IPS-NIHi7 (cell line): ENCODE measurements at regions not wholly inside any gene's neighbourhood (a gene's known extent, or its start where the extent isn't known, plus 50 kb on each side); places are given as distances from the start of the nearest gene placed in this dataset.

Source experiments
- DNase-seq: peaks from one replicate; pipeline ENCODE4 v3.0.0; 2012; ENCODE audit warnings: mixed read lengths; ENCODE audit errors: extremely low spot score

DNA sequence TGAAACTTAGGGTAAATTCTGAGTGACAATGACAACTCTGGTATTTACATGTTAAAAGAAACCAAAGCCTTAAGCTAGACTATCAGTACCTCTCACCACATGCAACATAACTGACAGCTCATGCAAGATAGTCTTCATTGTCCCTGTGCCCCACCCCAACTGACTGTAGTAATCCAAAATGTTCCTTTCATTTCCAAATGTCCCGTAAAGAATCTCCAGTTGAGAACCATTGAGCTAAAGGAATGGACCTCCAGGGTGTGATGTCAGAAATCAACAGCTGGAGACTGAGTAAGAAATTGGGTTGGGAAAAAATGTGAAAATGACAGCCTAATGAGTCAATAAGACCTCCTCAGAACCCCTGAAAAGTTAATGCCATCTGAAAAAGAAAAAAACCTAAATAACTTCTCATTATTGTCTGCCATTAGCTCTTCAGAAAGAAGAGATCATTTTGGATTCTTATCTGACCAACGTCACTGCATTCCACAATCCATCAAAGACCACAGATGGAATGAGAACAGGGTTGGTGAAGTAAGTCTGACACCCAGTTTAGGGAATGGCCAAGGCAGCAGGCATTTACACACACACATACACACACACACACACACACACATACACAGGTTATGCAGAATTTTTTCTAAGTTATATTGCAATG lies 51.7 kb upstream of the ACVR2A start:
- no peak for DNase-seq

DNA sequence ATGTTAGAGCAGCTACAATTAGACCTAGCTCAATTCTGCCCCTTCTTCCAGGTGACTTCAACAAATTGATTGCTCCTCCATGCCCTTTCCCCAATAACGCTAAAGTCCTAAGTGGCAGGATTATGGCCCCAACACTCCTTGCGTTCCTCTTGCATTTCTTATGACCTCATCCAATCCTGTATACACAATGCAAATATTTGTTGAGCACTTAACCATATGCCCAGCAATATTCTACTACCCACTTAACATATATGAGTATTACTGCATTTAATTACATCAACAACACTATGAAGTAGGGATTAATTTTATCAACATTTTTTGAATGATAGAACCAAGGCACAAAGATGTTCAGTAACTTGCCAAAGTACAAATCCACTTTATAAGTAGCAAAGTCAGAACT lies 54.2 kb upstream of the ACVR2A start:
- DNase-seq = no peak

DNA sequence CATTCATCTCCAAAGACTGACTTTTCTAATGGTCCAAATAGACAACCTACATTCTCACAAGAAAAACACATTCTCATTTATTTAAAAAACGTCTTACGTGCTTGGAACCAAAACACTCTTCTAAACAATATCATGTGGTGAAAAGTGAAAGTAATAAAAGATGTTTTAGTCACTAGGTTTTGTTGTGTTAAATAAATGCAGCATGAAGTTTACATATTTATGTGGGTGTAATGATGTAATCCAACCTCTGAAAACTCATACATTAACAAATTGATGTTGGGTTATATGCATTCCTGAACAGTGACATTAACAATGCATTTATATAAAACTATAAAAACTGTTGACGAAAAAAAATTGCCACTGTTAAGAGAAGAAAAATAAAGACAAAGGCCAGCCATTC lies 55.1 kb upstream of the ACVR2A start:
- DNase-seq = no peak

DNA sequence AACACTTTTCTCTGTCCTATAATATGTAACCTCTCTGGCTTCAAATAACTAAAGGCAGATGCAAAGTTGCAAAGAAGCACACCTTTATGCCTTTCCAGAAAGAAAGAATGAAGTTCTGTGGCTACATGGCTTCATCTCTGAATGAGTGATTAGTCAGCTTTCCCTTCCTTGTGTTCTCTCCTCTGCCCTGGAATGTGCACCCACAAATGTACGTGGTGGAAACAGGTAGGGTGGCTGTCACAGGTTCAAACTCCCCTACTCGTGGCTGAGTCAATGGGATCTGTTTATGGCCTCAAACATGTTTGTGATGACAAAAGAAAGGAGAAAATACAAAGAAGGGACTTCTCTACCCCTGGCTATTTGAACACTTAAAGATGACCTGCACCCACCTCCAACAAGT lies 55.5 kb upstream of the ACVR2A start:
- no peak for DNase-seq

DNA sequence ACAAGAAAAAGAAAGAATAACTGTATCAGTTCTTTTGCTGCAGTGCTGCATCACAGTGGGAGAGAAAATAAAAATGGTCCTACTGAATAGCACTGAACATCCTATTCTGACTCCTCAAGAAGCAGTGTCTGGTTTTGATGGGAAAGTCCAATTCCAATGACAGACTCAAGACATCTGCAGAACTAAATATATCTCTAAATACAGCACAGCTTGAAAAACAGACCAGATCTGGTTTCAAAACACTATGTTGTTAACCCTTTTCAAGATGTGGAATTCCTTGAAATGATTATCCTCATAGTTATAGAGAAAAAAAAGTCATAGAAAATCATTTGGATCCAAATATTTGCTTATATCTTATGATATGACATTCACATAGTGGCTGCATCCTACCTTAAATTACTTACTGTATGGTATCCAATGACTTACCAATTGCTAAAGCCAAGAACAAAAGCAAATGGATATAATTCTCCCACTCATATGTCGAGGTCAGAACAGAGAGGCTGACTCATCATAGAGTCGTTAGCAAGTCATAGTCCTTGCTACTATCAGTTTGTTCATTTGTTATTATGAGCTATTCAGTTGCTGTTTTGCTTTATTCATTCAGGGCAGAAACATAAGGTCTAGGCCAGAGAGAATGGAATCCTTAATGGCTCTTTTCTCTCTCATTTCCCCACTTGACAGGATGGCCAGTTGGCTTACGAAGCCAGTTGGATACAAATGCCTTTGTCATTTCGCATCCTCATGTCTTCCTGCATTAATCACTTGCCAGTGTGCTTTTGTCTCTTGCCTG lies 62.5 kb upstream of the ACVR2A start:
- DNase-seq = no peak

DNA sequence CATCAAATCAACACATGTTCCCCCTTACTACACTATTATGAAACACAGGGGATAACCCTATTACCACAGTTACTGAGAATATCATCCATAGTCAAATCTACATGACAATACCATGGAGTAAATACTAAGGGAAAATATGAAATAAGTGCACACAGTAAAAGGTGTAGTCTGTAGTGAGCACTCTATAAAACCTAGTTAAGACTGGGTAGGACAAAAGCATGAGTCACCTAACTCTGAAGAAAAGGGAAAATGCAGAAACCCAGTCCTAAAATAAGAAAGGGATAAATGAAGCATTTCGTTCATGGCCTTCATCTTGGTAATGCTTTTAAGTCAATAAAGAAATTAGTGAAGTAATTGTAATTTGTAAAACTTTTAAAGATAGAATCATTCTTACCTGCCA lies 65.4 kb upstream of the ACVR2A start:
- no peak for DNase-seq

DNA sequence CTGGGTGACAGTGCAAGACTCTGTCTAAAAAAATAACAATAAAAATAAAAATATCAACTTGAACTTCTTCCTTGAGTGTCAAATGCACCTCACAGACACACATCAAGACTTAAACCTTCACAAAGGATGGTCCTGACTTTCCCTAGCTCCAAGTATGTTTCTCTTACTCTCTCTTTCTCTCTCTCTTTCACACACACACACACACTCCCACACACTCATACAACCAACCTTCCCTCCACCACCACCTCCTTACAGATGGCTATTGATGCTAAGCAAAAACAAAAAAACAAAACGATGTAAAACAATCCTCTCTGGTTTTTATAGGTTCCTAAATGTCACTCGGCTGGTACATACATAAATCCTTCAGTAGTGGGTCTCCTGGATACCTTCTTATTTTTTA lies 67.4 kb upstream of the ACVR2A start:
- DNase-seq = no peak

DNA sequence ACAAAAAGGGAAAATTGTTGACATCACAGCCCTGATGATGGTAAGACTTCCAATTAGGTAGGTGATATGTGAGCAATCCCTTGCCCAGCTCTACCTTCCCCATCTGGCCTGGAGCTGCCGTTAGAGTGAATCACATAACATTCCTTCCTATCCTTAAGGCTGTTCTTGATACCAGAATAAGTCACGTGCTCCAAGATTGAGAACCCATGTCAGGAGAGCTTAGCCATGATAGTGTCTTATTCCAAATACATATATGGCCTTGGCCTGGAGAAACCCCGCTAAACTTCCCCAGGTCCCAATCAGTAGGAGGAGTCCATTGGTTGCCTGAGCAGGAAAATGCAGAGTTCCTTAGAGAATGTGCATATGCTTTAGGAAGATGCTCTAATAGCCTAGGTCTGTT lies 70.0 kb upstream of the ACVR2A start:
- no peak for DNase-seq

DNA sequence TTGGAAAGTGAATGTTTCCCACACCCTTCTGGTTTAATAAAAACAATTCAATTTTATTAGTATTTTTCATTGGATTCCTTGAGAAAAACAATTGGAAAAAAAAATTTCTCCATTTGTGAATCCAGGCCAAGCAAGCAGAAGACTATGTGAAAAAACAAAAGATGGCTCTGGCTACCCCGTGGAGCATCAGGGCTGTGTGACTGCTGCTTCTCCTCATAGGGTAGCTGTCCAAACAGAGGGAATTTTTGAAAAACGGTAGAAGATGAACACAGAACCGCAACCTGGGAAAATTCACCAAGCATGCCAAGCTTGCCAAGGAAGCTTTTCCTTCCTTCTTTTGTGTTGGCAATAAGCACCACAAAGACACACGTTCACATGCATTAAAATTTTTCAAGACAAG lies 71.3 kb upstream of the ACVR2A start:
- no peak for DNase-seq

DNA sequence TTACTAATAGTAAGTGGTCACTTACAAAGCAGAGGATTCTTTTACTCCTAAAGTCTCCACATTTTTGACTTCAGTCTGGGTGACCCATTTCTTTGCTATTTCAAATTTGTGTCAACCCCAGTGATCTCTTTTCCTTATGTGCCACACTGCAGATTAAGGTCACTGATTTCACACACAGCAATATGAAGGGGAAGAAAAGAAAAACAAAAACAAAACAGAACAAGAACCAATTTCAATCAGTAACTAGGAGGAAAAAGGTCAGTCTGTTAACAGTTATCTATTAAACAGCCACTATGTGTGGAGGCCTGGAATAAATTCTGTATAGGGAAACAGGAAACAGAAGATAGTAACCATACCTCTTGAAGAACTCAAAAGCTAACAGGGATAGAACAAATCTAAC lies 72.0 kb upstream of the ACVR2A start:
- DNase-seq = no peak

DNA sequence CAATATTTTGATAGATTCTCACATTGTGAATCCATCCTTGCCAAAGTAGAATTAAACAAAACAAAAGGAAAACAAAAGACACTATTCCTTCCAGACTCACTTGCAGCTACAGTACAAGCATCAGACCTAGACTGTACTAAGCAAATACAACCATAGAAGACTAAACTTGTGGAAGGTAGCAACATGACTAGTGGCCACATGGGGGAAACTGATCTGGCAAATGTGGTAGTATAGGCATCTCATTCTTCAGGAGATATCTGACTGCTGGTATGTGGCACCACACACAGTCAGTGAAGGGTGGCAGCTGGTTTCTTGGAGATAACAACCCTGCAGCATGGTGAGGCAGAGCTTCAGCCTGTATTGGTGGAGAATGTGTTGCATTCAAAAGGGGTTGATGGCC lies 81.0 kb upstream of the ACVR2A start:
- DNase-seq = no peak

DNA sequence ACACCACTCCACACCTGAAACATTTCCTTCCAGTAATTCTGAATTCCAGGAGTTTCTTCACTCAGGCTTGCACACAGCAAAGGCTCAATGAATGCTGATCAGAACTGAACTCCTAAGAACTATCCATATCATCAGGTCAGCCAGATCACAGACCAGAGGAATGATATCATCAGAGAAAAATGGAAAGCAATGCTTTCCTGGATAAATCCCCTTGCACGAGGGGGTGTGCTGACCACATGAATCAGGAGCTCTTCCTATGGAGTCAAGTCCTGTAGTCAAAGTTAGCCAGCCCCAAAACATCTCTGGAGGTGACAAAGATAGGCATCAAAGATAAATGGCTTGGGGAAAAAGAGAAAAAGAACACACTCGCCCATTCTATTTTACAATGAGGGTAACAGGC lies 83.8 kb upstream of the ACVR2A start:
- DNase-seq = no peak

DNA sequence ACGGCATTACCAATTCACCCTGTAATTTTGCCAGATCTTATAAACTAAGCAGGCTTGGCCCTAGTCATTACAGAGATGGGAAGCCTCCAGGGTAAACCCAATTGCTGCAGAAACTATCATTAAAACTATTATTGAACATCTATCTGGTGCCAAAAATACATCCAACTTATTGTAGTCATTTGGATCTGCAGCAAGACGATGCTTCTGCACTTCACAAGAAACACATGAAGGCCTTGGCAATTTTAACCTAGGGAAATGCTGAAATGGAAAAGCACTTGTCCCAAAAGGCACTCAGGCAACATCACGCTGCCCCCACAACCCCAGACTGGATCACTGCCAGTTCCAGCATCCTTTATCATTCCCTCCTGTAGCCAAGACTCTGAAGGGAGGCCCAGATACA lies 85.3 kb upstream of the ACVR2A start:
- no peak for DNase-seq

DNA sequence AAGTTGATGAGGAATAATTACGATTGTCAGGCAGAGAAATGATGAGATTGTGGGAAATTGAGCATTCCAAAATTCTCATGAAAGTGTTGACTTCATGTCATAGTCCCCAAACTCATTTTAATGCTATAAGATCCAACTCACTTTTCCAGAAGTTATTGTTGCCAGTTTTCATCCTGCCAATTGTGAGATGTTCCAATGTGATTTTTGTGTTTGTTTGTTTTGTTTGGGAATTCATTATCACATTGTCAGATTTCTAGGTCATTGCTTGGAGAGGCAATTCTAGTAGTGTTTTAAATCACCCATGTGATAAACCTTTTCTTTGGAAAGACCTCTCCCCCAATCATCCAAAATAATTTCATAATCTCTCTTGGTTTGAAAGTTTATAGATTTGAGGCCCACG lies 86.0 kb upstream of the ACVR2A start:
- DNase-seq = no peak

DNA sequence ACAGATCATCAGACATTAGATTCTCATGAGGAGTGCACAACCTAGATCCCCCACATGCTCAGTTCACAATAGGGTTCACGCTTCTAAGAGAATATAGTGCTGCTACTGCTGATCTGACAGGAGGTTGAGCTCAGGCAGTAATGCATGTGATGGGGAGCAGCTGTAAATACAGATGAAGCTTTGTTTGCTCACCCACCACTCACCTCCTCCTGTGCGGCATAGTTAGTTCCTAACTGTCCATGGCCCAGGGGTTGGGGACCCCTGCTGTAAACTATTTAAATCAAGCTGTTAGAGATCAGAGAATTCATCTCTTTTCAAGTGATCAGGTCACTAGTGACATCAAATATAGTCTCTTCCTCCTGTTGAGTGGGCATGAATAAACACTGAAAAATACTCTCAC lies 88.8 kb upstream of the ACVR2A start:
- no peak for DNase-seq

DNA sequence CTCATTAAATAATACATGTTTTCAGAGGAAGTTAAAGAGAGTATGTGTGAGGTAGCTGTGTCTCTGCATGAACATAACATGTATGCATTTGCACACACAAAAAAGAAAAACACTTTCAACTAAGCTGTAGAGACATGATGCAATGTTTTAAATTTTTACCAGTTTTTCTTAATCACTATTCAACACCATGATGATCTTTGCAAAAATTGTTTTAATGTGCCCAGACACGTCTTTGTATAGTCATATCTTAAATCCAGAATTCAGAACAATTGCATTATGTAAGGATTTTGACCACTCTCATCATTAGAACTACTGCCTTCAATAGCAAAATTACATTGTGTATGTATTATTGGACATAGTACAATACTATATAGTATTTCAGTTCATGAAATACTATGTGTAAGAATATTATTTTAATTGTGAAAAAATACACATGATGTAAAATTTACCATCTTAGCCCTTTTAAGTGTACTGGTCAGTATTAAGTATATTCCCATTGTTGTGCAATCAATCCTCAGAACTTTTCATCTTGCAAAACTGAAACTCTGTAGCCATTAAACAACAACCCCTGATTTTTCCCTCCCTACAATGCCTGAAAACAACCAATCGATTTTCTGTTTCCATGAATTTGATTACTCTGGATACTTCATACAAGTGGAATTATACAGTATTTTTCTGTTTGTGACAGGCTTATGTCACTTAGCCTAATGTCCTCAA lies 104.5 kb upstream of the ACVR2A start:
- no peak for DNase-seq

DNA sequence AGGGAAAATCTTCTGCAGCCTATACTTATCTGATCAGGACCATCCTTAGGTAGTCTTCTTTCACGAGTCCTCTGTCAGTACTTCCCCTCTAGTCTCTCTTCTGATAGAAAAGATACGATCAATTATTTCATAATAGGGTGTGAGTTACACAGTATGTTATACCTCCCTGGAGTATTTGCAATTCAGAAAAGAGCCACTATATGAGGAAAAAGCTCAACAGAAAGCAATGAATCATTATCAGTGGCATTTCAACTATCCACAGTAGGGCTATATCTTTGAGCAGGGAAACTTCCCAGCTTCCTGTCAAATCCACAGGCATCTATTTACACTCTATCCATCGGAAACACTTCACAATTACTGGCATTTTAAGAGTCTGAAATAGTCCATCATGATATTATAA lies 105.3 kb upstream of the ACVR2A start:
- no peak for DNase-seq

DNA sequence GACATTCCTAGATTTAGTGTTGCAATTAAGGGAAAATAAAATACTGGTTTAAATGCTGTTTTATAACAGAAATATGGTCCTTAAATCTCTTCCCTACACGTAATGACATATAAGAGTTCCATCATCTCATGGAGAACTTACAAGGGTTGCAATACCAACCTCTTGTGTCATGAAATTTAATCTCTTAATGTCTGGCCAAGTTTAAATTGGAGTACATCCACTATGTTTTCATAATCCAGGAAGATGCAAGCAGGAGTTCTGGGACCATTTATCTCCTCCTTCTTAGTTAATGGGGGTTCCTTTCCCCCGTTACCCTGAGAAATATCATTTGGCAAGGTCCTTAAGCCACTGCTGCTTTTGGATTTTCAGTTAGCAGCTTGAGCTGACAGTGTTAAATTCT lies 126.0 kb upstream of the ACVR2A start:
- DNase-seq = no peak

DNA sequence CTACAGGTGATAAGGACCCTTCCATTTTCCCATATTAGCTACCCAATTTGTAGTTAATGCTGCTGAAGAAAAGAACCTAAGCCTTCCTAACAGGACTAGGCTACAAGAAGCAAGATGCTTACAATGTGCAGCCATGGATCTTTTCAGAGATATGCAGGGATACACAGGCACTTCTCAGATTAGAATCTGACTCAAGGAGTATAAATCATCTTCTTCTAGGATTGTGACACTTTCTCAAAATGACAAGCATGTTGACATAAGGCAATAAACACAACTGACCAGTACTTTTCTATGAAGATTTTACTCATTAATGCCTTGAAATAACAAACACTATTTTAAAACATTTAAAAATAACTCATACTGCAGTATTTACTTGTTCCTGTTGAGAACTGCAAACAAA lies 127.9 kb upstream of the ACVR2A start:
- no peak for DNase-seq

DNA sequence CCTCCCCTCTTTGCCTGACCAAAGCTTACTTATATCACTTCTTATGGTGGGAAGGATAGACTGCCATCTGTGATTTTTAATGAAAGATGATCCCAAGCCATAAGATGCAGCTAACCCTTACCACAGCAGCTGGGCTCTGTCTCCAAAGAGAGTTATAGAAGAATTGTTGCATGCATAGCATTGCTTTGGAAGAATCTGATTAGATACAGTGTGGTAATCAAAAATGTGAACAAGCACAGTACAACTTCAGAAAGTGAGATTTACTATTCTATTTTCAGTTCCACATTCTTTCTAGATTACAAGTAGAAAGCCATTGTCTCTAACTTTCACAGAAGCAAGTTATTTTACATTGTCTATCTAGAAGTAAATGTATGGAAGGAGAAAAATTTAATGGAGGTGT lies 129.0 kb upstream of the ACVR2A start:
- no peak for DNase-seq

DNA sequence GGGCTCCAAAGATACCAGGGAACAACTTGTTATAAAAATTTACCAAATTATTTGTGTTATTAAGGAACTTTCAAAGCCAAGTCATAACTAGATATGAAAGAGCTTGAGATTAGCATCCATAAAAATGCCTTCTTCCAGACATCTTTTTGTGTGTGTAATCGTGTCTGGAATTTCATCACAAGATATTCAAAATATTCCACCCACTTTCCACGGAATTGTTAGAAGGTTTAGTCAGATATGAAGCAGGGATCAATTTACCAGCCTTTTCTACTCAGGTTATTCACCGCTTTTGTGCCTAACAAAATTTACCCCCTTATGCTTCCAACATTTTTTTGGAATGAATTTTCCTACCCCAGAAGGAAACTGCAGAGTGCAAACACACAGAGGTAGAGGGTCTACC lies 130.2 kb upstream of the ACVR2A start:
- no peak for DNase-seq

DNA sequence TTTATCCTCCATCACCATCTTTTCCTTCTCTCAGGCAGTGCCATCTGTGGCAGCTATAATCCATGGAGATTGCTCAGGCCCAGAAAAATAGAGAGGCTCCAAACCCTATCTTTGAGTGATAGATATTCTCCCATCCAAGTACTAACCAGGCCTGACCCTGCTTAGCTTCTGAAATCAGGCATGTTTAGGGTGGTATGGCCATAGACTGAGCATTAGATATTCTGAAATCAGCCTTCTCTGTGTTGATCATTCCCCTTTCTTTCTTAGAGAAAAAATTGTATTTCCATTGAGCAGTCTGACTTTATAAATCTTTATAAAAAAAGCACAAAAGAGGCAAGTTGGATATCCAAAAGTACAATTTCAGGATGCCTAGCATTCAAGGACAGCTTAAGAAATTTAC lies 131.5 kb upstream of the ACVR2A start:
- DNase-seq = no peak

DNA sequence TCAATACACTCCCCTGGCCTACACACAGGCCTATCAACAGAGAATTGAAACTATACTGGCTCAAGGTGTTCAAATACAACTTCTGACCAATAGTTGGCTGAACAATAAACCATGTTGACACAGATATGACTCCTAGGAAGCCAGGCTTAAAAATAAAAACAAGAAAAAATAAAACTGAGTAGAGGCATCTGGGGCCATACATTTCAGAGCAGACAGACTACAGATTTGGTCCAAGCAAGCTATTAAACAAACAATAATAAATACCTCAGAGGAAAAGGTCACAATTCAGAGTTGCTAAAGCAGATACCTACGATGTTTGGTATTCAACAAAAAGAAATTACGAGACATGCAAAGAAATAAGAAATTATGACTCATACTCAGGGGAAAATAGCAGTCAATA lies 132.8 kb upstream of the ACVR2A start:
- no peak for DNase-seq
